ENCODE measurements at regions not wholly inside any gene's neighbourhood (a gene's known extent, or its start where the extent isn't known, plus 50 kb on each side); places are given as distances from the start of the nearest gene placed in this dataset.

DNA sequence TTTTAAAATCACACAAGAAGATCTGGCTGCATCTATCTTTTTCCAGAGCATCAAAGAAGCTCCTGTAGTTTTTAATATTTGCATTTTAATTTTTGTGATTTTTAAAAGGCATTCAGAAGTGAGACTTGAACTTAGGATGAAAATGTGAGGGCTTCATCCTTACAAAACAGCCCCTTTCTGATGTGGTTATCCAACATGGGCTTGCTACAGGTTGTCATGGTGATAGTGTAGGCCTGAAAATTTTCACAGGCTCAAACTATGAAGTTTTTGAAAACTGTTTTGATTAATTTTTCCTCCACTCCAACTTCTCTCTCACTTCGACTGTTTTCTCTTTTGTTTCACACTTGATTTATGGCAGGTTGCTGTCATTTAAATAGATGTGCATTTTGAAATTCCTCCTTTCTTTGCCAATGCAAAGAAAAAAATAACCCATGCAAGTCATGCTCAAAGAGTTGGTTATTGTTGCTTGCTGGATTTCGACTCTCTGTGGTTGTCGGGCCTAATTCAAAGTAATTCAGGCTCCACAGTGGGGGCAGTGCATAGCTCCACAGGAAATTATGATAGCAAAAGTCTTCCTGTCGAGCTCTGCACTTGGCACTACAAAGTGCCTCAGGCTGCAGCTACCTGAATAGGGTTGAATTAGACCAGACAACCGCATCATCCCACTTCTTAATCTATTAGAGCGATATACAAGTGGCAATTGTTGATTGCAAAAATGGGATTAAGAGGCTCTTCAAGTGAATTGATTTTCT is 201.0 kb upstream of the GPR101 start:
- DNase-seq, result no peak
- Mint-ChIP-seq H3K36me3 (ENCODE audit: unreplicated experiment) (no peaks in the 10 kb centered on the region), H3K4me1 (ENCODE audit: low read depth, unreplicated experiment) (peaks cover 1% of the 10 kb centered on the region), H3K27ac (ENCODE audit: unreplicated experiment) (no peak overlapping the region), H3K9me3 (ENCODE audit: unreplicated experiment) (no peaks in the 10 kb centered on the region), H3K4me3 (ENCODE audit: unreplicated experiment) (no peak overlapping the region), H3K27me3 (ENCODE audit: unreplicated experiment) (peaks cover 2% of the 10 kb centered on the region)
- TF ChIP-seq, protein P1, sequence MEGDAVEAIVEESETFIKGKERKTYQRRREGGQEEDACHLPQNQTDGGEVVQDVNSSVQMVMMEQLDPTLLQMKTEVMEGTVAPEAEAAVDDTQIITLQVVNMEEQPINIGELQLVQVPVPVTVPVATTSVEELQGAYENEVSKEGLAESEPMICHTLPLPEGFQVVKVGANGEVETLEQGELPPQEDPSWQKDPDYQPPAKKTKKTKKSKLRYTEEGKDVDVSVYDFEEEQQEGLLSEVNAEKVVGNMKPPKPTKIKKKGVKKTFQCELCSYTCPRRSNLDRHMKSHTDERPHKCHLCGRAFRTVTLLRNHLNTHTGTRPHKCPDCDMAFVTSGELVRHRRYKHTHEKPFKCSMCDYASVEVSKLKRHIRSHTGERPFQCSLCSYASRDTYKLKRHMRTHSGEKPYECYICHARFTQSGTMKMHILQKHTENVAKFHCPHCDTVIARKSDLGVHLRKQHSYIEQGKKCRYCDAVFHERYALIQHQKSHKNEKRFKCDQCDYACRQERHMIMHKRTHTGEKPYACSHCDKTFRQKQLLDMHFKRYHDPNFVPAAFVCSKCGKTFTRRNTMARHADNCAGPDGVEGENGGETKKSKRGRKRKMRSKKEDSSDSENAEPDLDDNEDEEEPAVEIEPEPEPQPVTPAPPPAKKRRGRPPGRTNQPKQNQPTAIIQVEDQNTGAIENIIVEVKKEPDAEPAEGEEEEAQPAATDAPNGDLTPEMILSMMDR (IDR thresholded peaks at IDR 0.05; ENCODE audit: partially characterized antibody, unreplicated experiment), result no peak

DNA sequence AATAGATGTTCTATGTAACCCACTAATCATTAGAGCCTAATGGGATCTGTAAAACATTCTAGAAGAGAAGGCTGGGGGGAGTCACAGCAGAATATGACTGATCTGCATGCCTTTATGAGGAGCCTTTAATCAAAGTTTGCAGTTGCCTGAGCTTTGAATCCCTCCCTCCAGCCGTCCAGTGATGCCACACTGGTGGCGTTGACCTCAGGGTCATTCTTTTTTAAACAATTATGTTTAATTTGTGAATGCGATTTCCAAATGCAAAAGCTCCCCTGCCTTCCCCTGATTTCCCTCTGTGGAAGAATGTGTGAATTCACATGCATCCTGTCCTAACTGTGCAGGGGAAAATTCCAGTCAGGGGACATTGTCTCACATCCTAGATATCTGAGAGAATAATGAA is 199.7 kb upstream of the GPR101 start:
- no peak overlapping the region for H3K27ac Mint-ChIP-seq (ENCODE audit: unreplicated experiment)
- no peak overlapping the region for H3K4me3 Mint-ChIP-seq (ENCODE audit: unreplicated experiment)
- no peaks in the 10 kb centered on the region for H3K36me3 Mint-ChIP-seq (ENCODE audit: unreplicated experiment)
- TF ChIP-seq, protein P1 (IDR thresholded peaks at IDR 0.05; ENCODE audit: partially characterized antibody, unreplicated experiment), result no peak
- H3K4me1 Mint-ChIP-seq (ENCODE audit: low read depth, unreplicated experiment), result peaks cover 1% of the 10 kb centered on the region
- peaks cover 2% of the 10 kb centered on the region for H3K27me3 Mint-ChIP-seq (ENCODE audit: unreplicated experiment)
- H3K9me3 Mint-ChIP-seq (ENCODE audit: unreplicated experiment), result no peaks in the 10 kb centered on the region
- DNase-seq, result no peak

DNA sequence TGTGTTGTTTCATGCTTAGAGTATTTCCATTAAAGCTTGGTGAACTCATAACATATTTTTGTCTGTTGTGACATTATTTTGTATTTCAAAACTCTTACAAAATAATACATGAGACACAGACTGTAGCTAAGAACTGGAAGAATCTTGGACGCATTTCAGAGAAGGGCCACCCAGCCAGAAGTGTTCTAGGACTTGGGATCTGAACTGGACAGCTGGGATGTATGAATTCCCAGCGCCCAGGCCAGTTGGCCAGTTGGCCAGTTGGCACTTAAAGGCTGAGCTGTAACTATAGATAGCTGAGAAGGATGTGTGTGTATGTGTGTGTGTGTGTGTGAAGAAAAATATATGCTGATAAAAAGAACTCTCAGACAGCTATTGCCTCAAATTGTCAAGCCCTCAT is 193.4 kb upstream of the GPR101 start:
- no peak overlapping the region for H3K4me3 Mint-ChIP-seq (ENCODE audit: unreplicated experiment)
- no peak overlapping the region for H3K27ac Mint-ChIP-seq (ENCODE audit: unreplicated experiment)
- no peaks in the 10 kb centered on the region for H3K27me3 Mint-ChIP-seq (ENCODE audit: unreplicated experiment)
- H3K36me3 Mint-ChIP-seq (ENCODE audit: unreplicated experiment), result no peaks in the 10 kb centered on the region
- no peaks in the 10 kb centered on the region for H3K4me1 Mint-ChIP-seq (ENCODE audit: low read depth, unreplicated experiment)
- TF ChIP-seq, protein P1 (IDR thresholded peaks at IDR 0.05; ENCODE audit: partially characterized antibody, unreplicated experiment), result no peak
- H3K9me3 Mint-ChIP-seq (ENCODE audit: unreplicated experiment), result peaks cover 1% of the 10 kb centered on the region
- no peak for DNase-seq

DNA sequence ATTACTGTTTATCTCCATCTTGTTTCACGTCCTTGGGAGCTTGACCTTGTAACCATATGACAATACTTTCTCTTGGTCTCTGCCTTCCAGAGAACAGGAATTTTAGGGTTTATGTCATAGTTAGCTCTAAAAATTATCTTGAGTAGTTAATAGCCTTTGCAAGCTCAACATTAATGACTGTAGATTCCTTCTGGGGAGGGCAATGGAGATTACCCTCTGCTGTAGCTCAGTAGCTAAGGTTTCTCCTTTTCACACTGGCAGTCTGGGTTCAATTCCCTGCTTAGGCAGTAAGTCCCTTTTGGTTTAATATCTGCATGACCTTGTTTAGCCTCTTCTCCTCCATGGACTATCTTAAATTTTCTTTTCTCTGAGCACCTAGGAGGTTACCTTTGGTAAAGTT is 181.7 kb upstream of the GPR101 start:
- Mint-ChIP-seq H3K9me3 (ENCODE audit: unreplicated experiment) (no peaks in the 10 kb centered on the region), H3K4me1 (ENCODE audit: low read depth, unreplicated experiment) (no peaks in the 10 kb centered on the region), H3K27ac (ENCODE audit: unreplicated experiment) (no peak overlapping the region), H3K4me3 (ENCODE audit: unreplicated experiment) (no peak overlapping the region), H3K27me3 (ENCODE audit: unreplicated experiment) (no peaks in the 10 kb centered on the region), H3K36me3 (ENCODE audit: unreplicated experiment) (no peaks in the 10 kb centered on the region)
- TF ChIP-seq, protein P1 (IDR thresholded peaks at IDR 0.05; ENCODE audit: partially characterized antibody, unreplicated experiment), result no peak
- DNase-seq, result no peak

DNA sequence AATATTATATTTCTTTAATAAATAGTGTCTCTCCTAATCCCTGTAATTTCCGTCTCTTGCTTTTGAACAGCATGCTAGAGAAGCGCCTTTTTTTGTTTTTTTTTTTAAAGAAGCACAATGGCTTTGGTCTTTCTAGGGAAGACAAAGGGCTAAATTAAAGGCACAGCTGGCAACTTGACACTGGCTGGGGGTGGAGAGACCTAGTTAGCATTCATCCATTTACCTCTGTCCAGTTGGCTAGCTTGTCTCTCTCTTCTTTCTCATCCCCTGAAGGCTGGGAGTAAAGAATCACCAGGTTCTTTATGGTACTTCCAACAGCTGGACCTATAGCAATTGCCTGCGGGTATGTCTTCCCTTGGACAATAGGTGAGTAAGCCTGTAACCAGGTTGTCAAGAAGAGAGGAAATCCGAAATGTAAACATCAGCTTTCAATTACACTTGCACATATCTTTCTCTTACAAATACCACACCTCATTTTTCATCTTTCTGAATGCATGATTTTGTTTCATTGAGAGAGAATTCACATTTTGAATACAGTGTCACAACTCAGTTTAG is 178.4 kb upstream of the GPR101 start:
- TF ChIP-seq, protein P1 (IDR thresholded peaks at IDR 0.05; ENCODE audit: partially characterized antibody, unreplicated experiment), result no peak
- no peaks in the 10 kb centered on the region for H3K36me3 Mint-ChIP-seq (ENCODE audit: unreplicated experiment)
- no peak for DNase-seq
- no peaks in the 10 kb centered on the region for H3K27me3 Mint-ChIP-seq (ENCODE audit: unreplicated experiment)
- H3K4me1 Mint-ChIP-seq (ENCODE audit: low read depth, unreplicated experiment), result no peaks in the 10 kb centered on the region
- no peaks in the 10 kb centered on the region for H3K9me3 Mint-ChIP-seq (ENCODE audit: unreplicated experiment)
- no peak overlapping the region for H3K27ac Mint-ChIP-seq (ENCODE audit: unreplicated experiment)
- H3K4me3 Mint-ChIP-seq (ENCODE audit: unreplicated experiment), result no peak overlapping the region
